Superior temporal gyrus (tissue), 1 donor: ENCODE measurements at regions not wholly inside any gene's neighbourhood (a gene's known extent, or its start where the extent isn't known, plus 50 kb on each side); places are given as distances from the start of the nearest gene placed in this dataset.

Experiments
- DNase-seq: peaks from one replicate; pipeline ENCODE4 v3.0.0-alpha.2; 2016; ENCODE audit errors: extremely low spot score

GRCh38 chr11:116082256-116082655 is 578.0 kb upstream of the CADM1 start:
- DNase-seq, result no peak

GRCh38 chr11:116079580-116079979 is 575.4 kb upstream of the CADM1 start:
- DNase-seq, result no peak

- no peak for DNase-seq
Observed at GRCh38 chr11:116078101-116078591, 573.9 kb upstream of the CADM1 start.

- DNase-seq, result no peak
Observed at GRCh38 chr11:116077092-116077491, 572.9 kb upstream of the CADM1 start.

- peak; percentile 74 for DNase-seq
Observed at GRCh38 chr11:116073854-116074837, 569.9 kb upstream of the CADM1 start.

- DNase-seq, result no peak
Observed at GRCh38 chr11:116072601-116073410, 568.6 kb upstream of the CADM1 start.

- DNase-seq, result no peak
Observed at GRCh38 chr11:116072133-116072532, 567.9 kb upstream of the CADM1 start.

GRCh38 chr11:116071241-116071640 is 567.0 kb upstream of the CADM1 start:
- no peak for DNase-seq

- no peak for DNase-seq
Observed at GRCh38 chr11:116070520-116070919, 566.3 kb upstream of the CADM1 start.

GRCh38 chr11:116066777-116067176 is 562.6 kb upstream of the CADM1 start:
- no peak for DNase-seq

- peak; percentile 36 for DNase-seq
Observed at GRCh38 chr11:116065986-116066385, 561.8 kb upstream of the CADM1 start.

- peak; percentile 17 for DNase-seq
Observed at GRCh38 chr11:116065191-116065895, 561.1 kb upstream of the CADM1 start.

GRCh38 chr11:116062490-116063171 is 558.4 kb upstream of the CADM1 start:
- no peak for DNase-seq

- no peak for DNase-seq
Observed at GRCh38 chr11:116062129-116062489, 557.9 kb upstream of the CADM1 start.

- DNase-seq, result no peak
Observed at GRCh38 chr11:116061322-116061721, 557.1 kb upstream of the CADM1 start.

- no peak for DNase-seq
Observed at GRCh38 chr11:116059919-116060318, 555.7 kb upstream of the CADM1 start.

GRCh38 chr11:116057000-116057399 is 552.8 kb upstream of the CADM1 start:
- no peak for DNase-seq

GRCh38 chr11:116055064-116055463 is 550.8 kb upstream of the CADM1 start:
- no peak for DNase-seq

GRCh38 chr11:116053548-116053919 is 549.3 kb upstream of the CADM1 start:
- no peak for DNase-seq

GRCh38 chr11:116052603-116053547 is 548.7 kb upstream of the CADM1 start:
- DNase-seq, result no peak
